Loucy (cell line): ENCODE measurements at regions not wholly inside any gene's neighbourhood (a gene's known extent, or its start where the extent isn't known, plus 50 kb on each side); places are given as distances from the start of the nearest gene placed in this dataset.

Experiments
- CTCF ChIP-seq: fragments of 200-600 bp; sonication (generic); conservative IDR thresholded peaks from 2 replicates; pipeline ENCODE4 v1.5.1; 2014; ENCODE audit warnings: mild to moderate bottlenecking, antibody characterized with exemption, low read length
- EZH2phosphoT487 ChIP-seq: fragments of 200-600 bp; IDR thresholded peaks from 2 replicates; pipeline ENCODE4 v1.6.1; 2018; ENCODE audit warnings: antibody characterized with exemption, mild to moderate bottlenecking, moderate library complexity, borderline replicate concordance

- no peak for TF ChIP-seq CTCF
- no peak for TF ChIP-seq EZH2phosphoT487
Observed at GRCh38 chr2:128450211-128451024, 131.8 kb upstream of the HS6ST1 start.
